OCI-LY7 (cell line): ENCODE measurements at regions not wholly inside any gene's neighbourhood (a gene's known extent, or its start where the extent isn't known, plus 50 kb on each side); places are given as distances from the start of the nearest gene placed in this dataset.

Experiments
- EZH2phosphoT487 ChIP-seq: fragments of 200-600 bp; sonication (generic); IDR thresholded peaks from 2 replicates; pipeline ENCODE4 v1.6.1; 2018; ENCODE audit warnings: low read depth, borderline replicate concordance, mild to moderate bottlenecking, mixed run types, antibody characterized with exemption, low read length, moderate library complexity, mixed read lengths
- TF ChIP-seq, protein P1 (sequence below): fragments of 200-600 bp; sonication (generic); conservative IDR thresholded peaks from 2 replicates; pipeline ENCODE4 v1.5.1; 2014; ENCODE audit warnings: mild to moderate bottlenecking, antibody characterized with exemption, low read length, moderate library complexity, mixed read lengths

DNA sequence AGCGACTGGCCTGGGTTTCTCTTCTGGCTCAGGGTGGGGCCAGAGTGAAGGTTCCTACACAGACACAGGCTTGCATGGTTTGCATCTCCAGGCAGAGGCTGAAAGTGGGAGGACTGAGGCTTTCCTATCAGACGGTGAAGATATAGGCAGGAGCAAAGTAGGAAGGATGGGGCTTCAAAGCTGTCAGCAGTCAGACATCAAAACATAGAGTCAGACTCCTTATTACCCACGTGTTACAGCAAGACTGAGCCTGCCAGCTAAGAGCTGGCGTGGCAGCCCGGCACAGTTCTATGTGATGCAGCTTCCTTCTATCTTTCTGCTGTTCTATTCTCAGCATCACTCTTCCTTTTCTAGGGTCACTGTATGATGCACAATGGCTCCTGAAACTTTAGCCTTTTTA lies 445.1 kb downstream of the DOK5 start:
- TF ChIP-seq, protein P1, sequence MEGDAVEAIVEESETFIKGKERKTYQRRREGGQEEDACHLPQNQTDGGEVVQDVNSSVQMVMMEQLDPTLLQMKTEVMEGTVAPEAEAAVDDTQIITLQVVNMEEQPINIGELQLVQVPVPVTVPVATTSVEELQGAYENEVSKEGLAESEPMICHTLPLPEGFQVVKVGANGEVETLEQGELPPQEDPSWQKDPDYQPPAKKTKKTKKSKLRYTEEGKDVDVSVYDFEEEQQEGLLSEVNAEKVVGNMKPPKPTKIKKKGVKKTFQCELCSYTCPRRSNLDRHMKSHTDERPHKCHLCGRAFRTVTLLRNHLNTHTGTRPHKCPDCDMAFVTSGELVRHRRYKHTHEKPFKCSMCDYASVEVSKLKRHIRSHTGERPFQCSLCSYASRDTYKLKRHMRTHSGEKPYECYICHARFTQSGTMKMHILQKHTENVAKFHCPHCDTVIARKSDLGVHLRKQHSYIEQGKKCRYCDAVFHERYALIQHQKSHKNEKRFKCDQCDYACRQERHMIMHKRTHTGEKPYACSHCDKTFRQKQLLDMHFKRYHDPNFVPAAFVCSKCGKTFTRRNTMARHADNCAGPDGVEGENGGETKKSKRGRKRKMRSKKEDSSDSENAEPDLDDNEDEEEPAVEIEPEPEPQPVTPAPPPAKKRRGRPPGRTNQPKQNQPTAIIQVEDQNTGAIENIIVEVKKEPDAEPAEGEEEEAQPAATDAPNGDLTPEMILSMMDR = no peak
- TF ChIP-seq EZH2phosphoT487 = no peak
